GM13977 (cell line): ENCODE measurements at regions not wholly inside any gene's neighbourhood (a gene's known extent, or its start where the extent isn't known, plus 50 kb on each side); places are given as distances from the start of the nearest gene placed in this dataset.

Experiments used
- DNase-seq: peaks from one replicate; pipeline ENCODE4 v3.0.0; 2012; ENCODE audit warnings: low spot score
- CTCF ChIP-seq: IDR thresholded peaks from 2 replicates; pipeline ENCODE4 v1.5.1; 2012; ENCODE audit warnings: mild to moderate bottlenecking, control low read depth; ENCODE audit not compliant: insufficient read depth; ENCODE audit errors: extremely low read depth, missing control alignments
- in situ Hi-C: fragments of 300-500 bp; cut with MboI; formaldehyde crosslinking; loops from one replicate; pipeline ENCODE4 v1.12.0; 2022; ENCODE audit warnings: low sequenced_read_pairs, low pct_unique_long_range_greater_than_20kb, mixed read lengths, inconsistent platforms; ENCODE audit not compliant: unreplicated experiment

- in situ Hi-C loops, result no loop called here
- no peak for TF ChIP-seq CTCF
- DNase-seq, result no peak
Observed at GRCh38 chr6:118748311-118749062, 97.1 kb upstream of the CEP85L start.

- TF ChIP-seq CTCF, result no peak
- no peak for DNase-seq
- in situ Hi-C loops, result no loop called here
Observed at GRCh38 chr6:118746825-118747174, 95.4 kb upstream of the CEP85L start.

GRCh38 chr6:118746145-118746824, 94.9 kb upstream of the CEP85L start:
- TF ChIP-seq CTCF, result no peak
- in situ Hi-C loops, result no loop called here
- no peak for DNase-seq

GRCh38 chr6:118745156-118745555, 93.8 kb upstream of the CEP85L start:
- DNase-seq, result no peak
- no peak for TF ChIP-seq CTCF
- in situ Hi-C loops, result no loop called here

- no peak for TF ChIP-seq CTCF
- DNase-seq, result no peak
Observed at GRCh38 chr6:118744261-118744941, 93.0 kb upstream of the CEP85L start.

GRCh38 chr6:118743746-118744145, 92.4 kb upstream of the CEP85L start:
- TF ChIP-seq CTCF, result no peak
- in situ Hi-C loops, result no loop called here
- DNase-seq, result no peak

More at GRCh38 chr6:118744261-118744941, 93.0 kb upstream of the CEP85L start:
- in situ Hi-C loops, result no loop called here
